SK-N-SH (cell line): ENCODE measurements at regions not wholly inside any gene's neighbourhood (a gene's known extent, or its start where the extent isn't known, plus 50 kb on each side); places are given as distances from the start of the nearest gene placed in this dataset.

Source experiments
- CTCF ChIA-PET: fragments of 300-600, 350-600 bp; formaldehyde crosslinking; extraction: SDS; loops from one replicate; lab custom pipeline; 2021; lab: Yijun Ruan, JAX
- POLR2A ChIA-PET: fragments of 350-600 bp; sonication (Branson Sonifier 250); formaldehyde crosslinking; extraction: SDS; loops from one replicate; lab custom pipeline; 2020; ENCODE audit warnings: antibody characterized with exemption, inconsistent platforms; lab: Yijun Ruan, JAX
- DNase-seq: peaks from one replicate; pipeline ENCODE4 v3.0.0; 2012
- H2AFZ ChIP-seq: fragments of 200-600 bp; sonication (generic); 2 replicates; pipeline ENCODE4 v1.8.1; 2016; ENCODE audit warnings: antibody characterized with exemption, mild to moderate bottlenecking, low read depth
- H3F3A ChIP-seq: fragments of 200-600 bp; sonication (generic); replicated peaks from 2 replicates; pipeline ENCODE3; 2016; ENCODE audit warnings: antibody characterized with exemption, mild to moderate bottlenecking; ENCODE audit not compliant: insufficient read depth
- H3K27ac ChIP-seq, 2 experiments: fragments of 200-500 bp in 1 of 2; fragments of 200-600 bp in 1 of 2; sonication (Bioruptor generic) in 1 of 2; sonication (generic), shearing (Covaris generic) in 1 of 2; 2 replicates each; pipeline versions ENCODE4 v1.5.1 to v1.6.1; 2014 to 2016; ENCODE audit warnings: low read depth in 2 of 2, inconsistent platforms in 1 of 2, low read length in 1 of 2, mild to moderate bottlenecking in 1 of 2, mixed read lengths in 1 of 2
- H3K27me3 ChIP-seq: fragments of 200-600 bp; sonication (generic), shearing (Covaris generic); 2 replicates; pipeline ENCODE4 v1.6.1; 2016; ENCODE audit warnings: mixed run types; ENCODE audit not compliant: insufficient read depth
- H3K36me3 ChIP-seq, 2 experiments: fragments of 200-500 bp in 1 of 2; fragments of 200-600 bp in 1 of 2; sonication (Bioruptor generic) in 1 of 2; sonication (generic) in 1 of 2; replicated peaks in 1 of 2; 2 replicates each; pipeline versions ENCODE3 to v1.5.1; 2014 to 2016; ENCODE audit warnings: low read length in 1 of 2, mild to moderate bottlenecking in 1 of 2; ENCODE audit not compliant: insufficient read depth in 2 of 2, control insufficient read depth in 1 of 2
- H3K4me1 ChIP-seq, 2 experiments: fragments of 200-500 bp in 1 of 2; fragments of 200-600 bp in 1 of 2; sonication (Bioruptor generic) in 1 of 2; sonication (generic), shearing (Covaris generic) in 1 of 2; 2 replicates each; pipeline versions ENCODE4 v1.5.1 to v1.6.1; 2014 to 2016; ENCODE audit warnings: low read depth in 1 of 2, low read length in 1 of 2, mixed run types in 1 of 2; ENCODE audit not compliant: insufficient read depth in 2 of 2, control insufficient read depth in 1 of 2
- H3K4me2 ChIP-seq: fragments of 200-600 bp; sonication (generic), shearing (Covaris generic); 2 replicates; pipeline ENCODE4 v1.6.1; 2017; ENCODE audit warnings: mixed run types
- H3K4me3 ChIP-seq, 2 experiments: fragments of 200-500 bp in 1 of 2; fragments of 200-600 bp in 1 of 2; sonication (Bioruptor generic) in 1 of 2; sonication (generic), shearing (Covaris generic) in 1 of 2; 2 replicates each; pipeline versions ENCODE4 v1.5.1 to v1.8.1; 2014 to 2016; ENCODE audit warnings: low read depth in 2 of 2, inconsistent platforms in 1 of 2, low read length in 1 of 2, mild to moderate bottlenecking in 1 of 2, mixed read lengths in 1 of 2, moderate library complexity in 1 of 2
- H3K79me2 ChIP-seq: fragments of 200-600 bp; sonication (generic); 2 replicates; pipeline ENCODE4 v1.8.1; 2017; ENCODE audit warnings: mild to moderate bottlenecking; ENCODE audit not compliant: insufficient read depth
- H3K9ac ChIP-seq: fragments of 200-600 bp; sonication (generic); 2 replicates; pipeline ENCODE4 v1.6.1; 2017; ENCODE audit warnings: mixed run types
- H3K9me2 ChIP-seq: fragments of 200-600 bp; sonication (generic); 2 replicates; pipeline ENCODE4 v1.6.1; 2017; ENCODE audit warnings: mixed run types
- H3K9me3 ChIP-seq: fragments of 200-600 bp; sonication (generic); 2 replicates; pipeline ENCODE4 v1.6.1; 2017; ENCODE audit warnings: mixed run types, mild to moderate bottlenecking, moderate library complexity
- H4K20me1 ChIP-seq: fragments of 200-600 bp; sonication (generic); 2 replicates; pipeline ENCODE4 v1.6.1; 2017; ENCODE audit warnings: mild to moderate bottlenecking, mixed run types; ENCODE audit not compliant: insufficient read depth
- ELF1 ChIP-seq: IDR thresholded peaks from 2 replicates; pipeline ENCODE4 v1.4.0; 2012
- FOSL2 ChIP-seq: IDR thresholded peaks from 2 replicates; pipeline ENCODE4 v1.4.0; 2012; ENCODE audit warnings: low read depth, mild to moderate bottlenecking, moderate library complexity, borderline replicate concordance
- FOXM1 ChIP-seq: IDR thresholded peaks from 2 replicates; pipeline ENCODE4 v1.4.0; 2012; ENCODE audit warnings: low read depth, mild to moderate bottlenecking
- GABPA ChIP-seq: IDR thresholded peaks from 2 replicates; pipeline ENCODE4 v1.4.0; 2012; ENCODE audit warnings: low read depth, mild to moderate bottlenecking
- GATA2 ChIP-seq: sonication (generic); formaldehyde crosslinking; IDR thresholded peaks from 2 replicates; pipeline ENCODE4 v1.5.0; 2020; ENCODE audit warnings: mild to moderate bottlenecking, missing genetic modification reagents
- MXI1 ChIP-seq: IDR thresholded peaks from 2 replicates; pipeline ENCODE4 v1.6.1; 2012; ENCODE audit warnings: mild to moderate bottlenecking, low read depth, low read length, improper control_type of control experiment
- NFIC ChIP-seq: IDR thresholded peaks from 2 replicates; pipeline ENCODE4 v1.4.0; 2012; ENCODE audit warnings: borderline replicate concordance
- RAD21 ChIP-seq: IDR thresholded peaks from 2 replicates; pipeline ENCODE4 v1.6.1; 2012; ENCODE audit warnings: mild to moderate bottlenecking, low read length
- RCOR1 ChIP-seq: fragments of 150-350 bp; IDR thresholded peaks from 2 replicates; pipeline ENCODE4 v1.6.1; 2017; ENCODE audit warnings: antibody characterized with exemption, low read length
- SMC3 ChIP-seq: IDR thresholded peaks from 2 replicates; pipeline ENCODE4 v1.6.1; 2012; ENCODE audit warnings: low read depth, low read length, improper control_type of control experiment
- TAF1 ChIP-seq: IDR thresholded peaks from 2 replicates; pipeline ENCODE4 v1.6.1; 2012; ENCODE audit warnings: low read depth, mild to moderate bottlenecking, low read length, moderate library complexity, borderline replicate concordance
- YY1 ChIP-seq: IDR thresholded peaks from 2 replicates; pipeline ENCODE4 v1.4.0; 2012; ENCODE audit warnings: low read depth, mild to moderate bottlenecking
- WGBS: methylation state at CpG from one replicate; pipeline ENCODE4 v1.1.6; 2017; ENCODE audit warnings: low lambda C conversion rate; 5-methylcytosine and 5-hydroxymethylcytosine counted together
- TF ChIP-seq, protein P1 (sequence below): IDR thresholded peaks from 2 replicates; pipeline ENCODE4 v1.4.0; 2012; ENCODE audit warnings: low read depth, borderline replicate concordance
- TF ChIP-seq, protein P2 (sequence below): fragments of 200-600 bp; sonication (generic); IDR thresholded peaks from 2 replicates; pipeline ENCODE4 v1.6.1; 2017; ENCODE audit warnings: antibody characterized with exemption, mild to moderate bottlenecking, moderate library complexity
- TF ChIP-seq, protein P3 (sequence below): IDR thresholded peaks from 2 replicates; pipeline ENCODE4 v1.6.1; 2012; ENCODE audit warnings: mild to moderate bottlenecking, low read depth, low read length, moderate library complexity
- TF ChIP-seq, protein P4 (sequence below): IDR thresholded peaks from 2 replicates; pipeline ENCODE4 v1.4.0; 2012; ENCODE audit warnings: low read depth
- TF ChIP-seq, protein P5 (sequence below): fragments of 150-350 bp; IDR thresholded peaks from 2 replicates; pipeline ENCODE4 v1.6.1; 2016; ENCODE audit warnings: mild to moderate bottlenecking, low read depth, low read length
- TF ChIP-seq, protein P6 (sequence below): IDR thresholded peaks from 2 replicates; pipeline ENCODE4; 2012
- TF ChIP-seq, protein P7 (sequence below): fragments of 150-350 bp; IDR thresholded peaks from 2 replicates; pipeline ENCODE4 v1.6.1; 2017; ENCODE audit warnings: antibody characterized with exemption, low read length, low read depth, borderline replicate concordance

DNA sequence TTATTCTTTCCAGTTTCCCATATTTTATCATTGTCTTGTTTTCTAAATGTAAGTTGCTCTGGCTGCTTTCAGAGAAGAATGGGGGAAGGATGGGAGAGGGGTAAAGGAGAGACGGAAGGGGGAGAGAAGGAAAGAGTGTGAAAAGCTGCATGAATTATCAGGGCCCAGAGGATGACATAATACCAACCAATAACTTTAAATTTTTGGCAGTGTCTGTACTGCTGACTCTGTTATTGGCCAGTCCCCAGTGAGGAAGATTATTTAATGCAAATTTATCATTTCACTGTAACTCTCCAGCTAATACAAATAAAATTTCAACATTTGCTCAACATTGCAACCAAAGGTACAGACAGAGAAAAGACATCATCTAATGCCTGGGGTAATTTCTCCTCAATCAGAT, 551.7 kb upstream of the CFAP20DC start:
- no peak overlapping the region for H3K27ac ChIP-seq
- H3K79me2 ChIP-seq, result no peaks in the 10 kb centered on the region
- DNase-seq, result no peak
- H3K9ac ChIP-seq, result no peak overlapping the region
- CTCF ChIA-PET, result no interaction called here
- H3K9me2 ChIP-seq, result no peaks in the 10 kb centered on the region
- no peaks in the 10 kb centered on the region for H3K9me3 ChIP-seq
- H4K20me1 ChIP-seq, result no peaks in the 10 kb centered on the region
- no peak overlapping the region for H3K4me2 ChIP-seq
- H3F3A ChIP-seq, result no peaks in the 10 kb centered on the region
- H2AFZ ChIP-seq, result no peak overlapping the region
- peaks cover 0 to 9% of the 10 kb centered on the region in 2 experiments; a peak in 2 of 4 replicates for H3K4me1 ChIP-seq
- TF ChIP-seq, protein P1, sequence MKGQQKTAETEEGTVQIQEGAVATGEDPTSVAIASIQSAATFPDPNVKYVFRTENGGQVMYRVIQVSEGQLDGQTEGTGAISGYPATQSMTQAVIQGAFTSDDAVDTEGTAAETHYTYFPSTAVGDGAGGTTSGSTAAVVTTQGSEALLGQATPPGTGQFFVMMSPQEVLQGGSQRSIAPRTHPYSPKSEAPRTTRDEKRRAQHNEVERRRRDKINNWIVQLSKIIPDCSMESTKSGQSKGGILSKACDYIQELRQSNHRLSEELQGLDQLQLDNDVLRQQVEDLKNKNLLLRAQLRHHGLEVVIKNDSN, result no peak
- no peak for TF ChIP-seq ELF1
- TF ChIP-seq TAF1, result no peak
- no peak for TF ChIP-seq GATA2 (CRISPR knock-in tag)
- TF ChIP-seq SMC3, result no peak
- TF ChIP-seq MXI1, result no peak
- no peak for TF ChIP-seq RAD21
- TF ChIP-seq, protein P2, sequence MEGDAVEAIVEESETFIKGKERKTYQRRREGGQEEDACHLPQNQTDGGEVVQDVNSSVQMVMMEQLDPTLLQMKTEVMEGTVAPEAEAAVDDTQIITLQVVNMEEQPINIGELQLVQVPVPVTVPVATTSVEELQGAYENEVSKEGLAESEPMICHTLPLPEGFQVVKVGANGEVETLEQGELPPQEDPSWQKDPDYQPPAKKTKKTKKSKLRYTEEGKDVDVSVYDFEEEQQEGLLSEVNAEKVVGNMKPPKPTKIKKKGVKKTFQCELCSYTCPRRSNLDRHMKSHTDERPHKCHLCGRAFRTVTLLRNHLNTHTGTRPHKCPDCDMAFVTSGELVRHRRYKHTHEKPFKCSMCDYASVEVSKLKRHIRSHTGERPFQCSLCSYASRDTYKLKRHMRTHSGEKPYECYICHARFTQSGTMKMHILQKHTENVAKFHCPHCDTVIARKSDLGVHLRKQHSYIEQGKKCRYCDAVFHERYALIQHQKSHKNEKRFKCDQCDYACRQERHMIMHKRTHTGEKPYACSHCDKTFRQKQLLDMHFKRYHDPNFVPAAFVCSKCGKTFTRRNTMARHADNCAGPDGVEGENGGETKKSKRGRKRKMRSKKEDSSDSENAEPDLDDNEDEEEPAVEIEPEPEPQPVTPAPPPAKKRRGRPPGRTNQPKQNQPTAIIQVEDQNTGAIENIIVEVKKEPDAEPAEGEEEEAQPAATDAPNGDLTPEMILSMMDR, result no peak
- TF ChIP-seq, protein P3, sequence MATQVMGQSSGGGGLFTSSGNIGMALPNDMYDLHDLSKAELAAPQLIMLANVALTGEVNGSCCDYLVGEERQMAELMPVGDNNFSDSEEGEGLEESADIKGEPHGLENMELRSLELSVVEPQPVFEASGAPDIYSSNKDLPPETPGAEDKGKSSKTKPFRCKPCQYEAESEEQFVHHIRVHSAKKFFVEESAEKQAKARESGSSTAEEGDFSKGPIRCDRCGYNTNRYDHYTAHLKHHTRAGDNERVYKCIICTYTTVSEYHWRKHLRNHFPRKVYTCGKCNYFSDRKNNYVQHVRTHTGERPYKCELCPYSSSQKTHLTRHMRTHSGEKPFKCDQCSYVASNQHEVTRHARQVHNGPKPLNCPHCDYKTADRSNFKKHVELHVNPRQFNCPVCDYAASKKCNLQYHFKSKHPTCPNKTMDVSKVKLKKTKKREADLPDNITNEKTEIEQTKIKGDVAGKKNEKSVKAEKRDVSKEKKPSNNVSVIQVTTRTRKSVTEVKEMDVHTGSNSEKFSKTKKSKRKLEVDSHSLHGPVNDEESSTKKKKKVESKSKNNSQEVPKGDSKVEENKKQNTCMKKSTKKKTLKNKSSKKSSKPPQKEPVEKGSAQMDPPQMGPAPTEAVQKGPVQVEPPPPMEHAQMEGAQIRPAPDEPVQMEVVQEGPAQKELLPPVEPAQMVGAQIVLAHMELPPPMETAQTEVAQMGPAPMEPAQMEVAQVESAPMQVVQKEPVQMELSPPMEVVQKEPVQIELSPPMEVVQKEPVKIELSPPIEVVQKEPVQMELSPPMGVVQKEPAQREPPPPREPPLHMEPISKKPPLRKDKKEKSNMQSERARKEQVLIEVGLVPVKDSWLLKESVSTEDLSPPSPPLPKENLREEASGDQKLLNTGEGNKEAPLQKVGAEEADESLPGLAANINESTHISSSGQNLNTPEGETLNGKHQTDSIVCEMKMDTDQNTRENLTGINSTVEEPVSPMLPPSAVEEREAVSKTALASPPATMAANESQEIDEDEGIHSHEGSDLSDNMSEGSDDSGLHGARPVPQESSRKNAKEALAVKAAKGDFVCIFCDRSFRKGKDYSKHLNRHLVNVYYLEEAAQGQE, result no peak
- no peak for TF ChIP-seq FOXM1
- TF ChIP-seq, protein P4, sequence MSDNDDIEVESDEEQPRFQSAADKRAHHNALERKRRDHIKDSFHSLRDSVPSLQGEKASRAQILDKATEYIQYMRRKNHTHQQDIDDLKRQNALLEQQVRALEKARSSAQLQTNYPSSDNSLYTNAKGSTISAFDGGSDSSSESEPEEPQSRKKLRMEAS, result no peak
- TF ChIP-seq GABPA, result no peak
- TF ChIP-seq, protein P5, sequence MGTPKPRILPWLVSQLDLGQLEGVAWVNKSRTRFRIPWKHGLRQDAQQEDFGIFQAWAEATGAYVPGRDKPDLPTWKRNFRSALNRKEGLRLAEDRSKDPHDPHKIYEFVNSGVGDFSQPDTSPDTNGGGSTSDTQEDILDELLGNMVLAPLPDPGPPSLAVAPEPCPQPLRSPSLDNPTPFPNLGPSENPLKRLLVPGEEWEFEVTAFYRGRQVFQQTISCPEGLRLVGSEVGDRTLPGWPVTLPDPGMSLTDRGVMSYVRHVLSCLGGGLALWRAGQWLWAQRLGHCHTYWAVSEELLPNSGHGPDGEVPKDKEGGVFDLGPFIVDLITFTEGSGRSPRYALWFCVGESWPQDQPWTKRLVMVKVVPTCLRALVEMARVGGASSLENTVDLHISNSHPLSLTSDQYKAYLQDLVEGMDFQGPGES, result no peak
- TF ChIP-seq YY1, result no peak
- TF ChIP-seq NFIC, result no peak
- no peak for TF ChIP-seq RCOR1
- TF ChIP-seq, protein P6, sequence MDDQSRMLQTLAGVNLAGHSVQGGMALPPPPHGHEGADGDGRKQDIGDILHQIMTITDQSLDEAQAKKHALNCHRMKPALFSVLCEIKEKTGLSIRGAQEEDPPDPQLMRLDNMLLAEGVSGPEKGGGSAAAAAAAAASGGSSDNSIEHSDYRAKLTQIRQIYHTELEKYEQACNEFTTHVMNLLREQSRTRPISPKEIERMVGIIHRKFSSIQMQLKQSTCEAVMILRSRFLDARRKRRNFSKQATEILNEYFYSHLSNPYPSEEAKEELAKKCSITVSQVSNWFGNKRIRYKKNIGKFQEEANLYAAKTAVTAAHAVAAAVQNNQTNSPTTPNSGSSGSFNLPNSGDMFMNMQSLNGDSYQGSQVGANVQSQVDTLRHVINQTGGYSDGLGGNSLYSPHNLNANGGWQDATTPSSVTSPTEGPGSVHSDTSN, result no peak
- no peak for TF ChIP-seq FOSL2
- TF ChIP-seq, protein P7, sequence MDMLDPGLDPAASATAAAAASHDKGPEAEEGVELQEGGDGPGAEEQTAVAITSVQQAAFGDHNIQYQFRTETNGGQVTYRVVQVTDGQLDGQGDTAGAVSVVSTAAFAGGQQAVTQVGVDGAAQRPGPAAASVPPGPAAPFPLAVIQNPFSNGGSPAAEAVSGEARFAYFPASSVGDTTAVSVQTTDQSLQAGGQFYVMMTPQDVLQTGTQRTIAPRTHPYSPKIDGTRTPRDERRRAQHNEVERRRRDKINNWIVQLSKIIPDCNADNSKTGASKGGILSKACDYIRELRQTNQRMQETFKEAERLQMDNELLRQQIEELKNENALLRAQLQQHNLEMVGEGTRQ, result no peak
- WGBS, result 44% methylated on average over 1 of the region's 1 CpG
- H3K4me3 ChIP-seq, result no peak overlapping the region
- 0 out of 2 replicates have a peak, but pooled peaks cover 4% of the 10 kb centered on the region for H3K27me3 ChIP-seq
- no peaks in the 10 kb centered on the region for H3K36me3 ChIP-seq
- POLR2A ChIA-PET, result no interaction called here
